HG03460 (cell line): ENCODE measurements at regions not wholly inside any gene's neighbourhood (a gene's known extent, or its start where the extent isn't known, plus 50 kb on each side); places are given as distances from the start of the nearest gene placed in this dataset.
"Not testable (repeated sequence)": the region's sequence is repeated elsewhere in the genome, so short reads cannot be mapped to it uniquely, and the experiment has no call there.

ENCODE experiments used
- ATAC-seq: cut with Tn5 transposase; IDR thresholded peaks from one replicate; pipeline ENCODE4 v1.9.1; 2021; ENCODE audit not compliant: unreplicated experiment

DNA sequence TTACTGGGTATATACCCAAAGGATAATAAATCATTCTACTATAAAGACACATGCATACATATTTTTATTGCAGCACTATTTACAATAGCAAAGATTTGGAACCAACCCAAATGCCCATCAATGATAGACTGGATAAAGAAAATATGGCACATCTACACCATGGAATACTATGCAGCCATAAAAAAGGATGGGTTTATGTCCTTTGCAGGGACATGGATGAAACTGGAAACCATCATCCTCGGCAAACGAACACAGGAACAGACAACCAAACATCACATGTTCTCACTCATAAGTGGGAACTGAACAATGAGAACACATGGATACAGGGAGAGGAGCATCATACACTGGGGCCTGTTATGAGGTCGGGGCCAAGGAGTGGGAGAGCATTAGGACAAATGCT, 665.0 kb upstream of the KCNMB2 start:
- ATAC-seq: not testable (repeated sequence)

DNA sequence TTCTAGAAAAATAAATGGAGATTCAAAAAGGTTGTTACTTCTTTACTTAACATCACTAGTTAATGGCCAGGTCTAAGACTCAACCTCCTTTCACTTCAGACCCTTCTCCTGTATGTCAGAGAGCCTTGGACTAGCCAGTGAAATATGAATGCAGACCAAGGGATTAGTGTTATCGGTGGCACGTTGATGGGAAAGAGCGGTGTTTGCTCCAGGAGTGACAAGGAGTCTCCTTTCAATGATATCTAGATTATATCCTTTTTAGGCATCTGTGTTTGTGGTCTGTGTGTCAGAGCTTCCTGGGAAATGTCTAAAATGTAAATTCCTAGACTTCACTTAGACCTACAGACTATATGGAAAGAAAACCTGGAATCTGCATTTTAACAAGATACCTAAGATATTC, 658.0 kb upstream of the KCNMB2 start:
- ATAC-seq: no peak

DNA sequence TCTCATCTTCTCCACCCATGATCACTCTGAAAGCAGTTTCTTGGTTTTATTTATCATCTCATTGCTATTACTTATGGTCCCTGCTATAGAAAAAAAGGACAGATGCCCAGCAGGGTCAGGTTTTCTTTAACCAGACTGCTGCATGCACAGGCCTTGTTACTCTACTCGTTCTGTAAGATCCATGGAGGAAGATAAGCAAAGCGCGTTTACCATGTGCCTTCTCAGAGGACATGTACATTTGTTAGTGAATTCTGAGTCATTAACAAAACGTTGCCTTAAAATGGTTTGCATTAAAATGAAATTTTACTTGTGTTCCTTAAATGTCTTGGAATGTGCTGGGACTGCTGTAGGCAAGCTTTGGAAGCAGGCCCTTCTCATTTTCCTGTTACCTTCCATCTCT, 657.3 kb upstream of the KCNMB2 start:
- no peak for ATAC-seq

DNA sequence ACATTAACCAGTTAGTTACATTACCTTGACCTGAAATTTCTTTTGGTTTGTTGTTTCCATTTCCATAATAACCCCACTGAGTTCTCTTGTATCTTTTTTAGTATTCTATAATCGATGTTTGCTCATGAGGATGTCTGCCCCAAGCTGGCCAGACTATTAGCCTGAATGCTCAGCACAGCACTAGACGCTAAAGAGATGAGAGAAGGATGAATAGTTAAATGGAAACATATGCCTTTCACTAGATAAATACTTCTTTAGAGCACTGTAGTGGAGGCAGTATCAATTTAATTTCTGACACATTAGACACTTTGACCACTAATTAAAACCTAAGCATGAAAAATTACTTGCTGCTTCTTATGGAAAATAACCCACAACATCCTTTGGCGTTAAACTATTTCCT, 654.9 kb upstream of the KCNMB2 start:
- ATAC-seq: no peak

DNA sequence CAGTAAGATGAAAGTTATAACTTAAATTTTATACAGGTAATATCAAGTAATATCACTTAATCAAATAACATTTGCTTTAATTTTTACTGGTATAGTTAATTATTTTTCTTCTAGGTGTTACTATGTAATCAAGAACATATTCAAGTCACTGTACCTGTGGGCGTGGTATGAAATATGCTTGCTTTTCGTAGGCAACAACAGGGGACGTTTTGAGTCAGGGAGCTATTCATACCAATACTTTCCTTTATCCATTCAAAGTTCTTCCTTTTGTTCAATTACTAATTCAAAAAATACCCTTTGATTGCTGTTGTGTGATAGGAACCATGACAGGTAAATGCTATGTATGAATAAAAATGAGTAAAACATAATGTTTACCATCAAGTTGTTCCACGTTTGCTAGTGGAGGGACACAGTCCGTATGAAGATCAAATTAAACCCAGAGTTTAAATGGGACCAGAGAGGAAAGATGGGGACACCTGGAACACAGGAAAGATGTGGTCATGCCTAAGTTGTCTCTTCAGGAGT, 654.0 kb upstream of the KCNMB2 start:
- ATAC-seq: no peak

DNA sequence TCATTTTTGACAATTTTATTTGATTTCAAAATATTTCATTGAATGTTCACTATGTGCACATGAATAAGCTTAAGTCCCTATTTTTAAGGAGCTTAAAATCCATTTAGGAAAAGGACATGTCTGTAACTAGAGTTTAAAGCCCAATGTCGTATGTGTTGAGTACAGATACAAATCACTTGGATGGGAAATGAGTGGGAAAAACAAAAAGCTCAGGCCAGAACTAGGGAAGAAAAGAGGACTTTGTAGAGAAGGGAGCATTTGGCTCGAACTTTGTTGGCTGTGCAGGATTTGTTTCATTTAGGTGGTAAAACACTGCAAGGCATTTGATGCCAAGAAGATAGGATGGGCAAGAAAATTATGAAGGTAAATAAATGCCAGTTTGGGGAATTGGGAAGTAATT, 653.1 kb upstream of the KCNMB2 start:
- no peak for ATAC-seq

DNA sequence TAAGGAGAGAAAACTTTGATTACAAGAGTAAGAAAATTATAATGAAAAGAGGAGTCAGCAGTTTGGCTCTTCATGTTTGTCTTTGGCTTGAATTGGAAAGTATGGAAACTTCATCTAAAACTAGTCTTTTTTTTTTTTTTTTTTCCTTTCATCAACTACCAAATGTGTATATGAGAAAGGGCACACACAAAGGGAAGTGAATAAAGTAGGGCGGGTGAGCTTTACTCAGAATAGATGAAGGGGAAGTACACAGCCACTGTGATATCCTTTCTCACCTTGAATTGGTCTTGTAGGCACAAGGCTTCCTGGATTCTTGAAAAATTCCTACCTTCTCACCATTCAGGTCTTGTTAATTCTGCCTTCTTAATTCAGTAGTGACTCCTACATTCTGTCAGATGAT, 652.3 kb upstream of the KCNMB2 start:
- no peak for ATAC-seq

DNA sequence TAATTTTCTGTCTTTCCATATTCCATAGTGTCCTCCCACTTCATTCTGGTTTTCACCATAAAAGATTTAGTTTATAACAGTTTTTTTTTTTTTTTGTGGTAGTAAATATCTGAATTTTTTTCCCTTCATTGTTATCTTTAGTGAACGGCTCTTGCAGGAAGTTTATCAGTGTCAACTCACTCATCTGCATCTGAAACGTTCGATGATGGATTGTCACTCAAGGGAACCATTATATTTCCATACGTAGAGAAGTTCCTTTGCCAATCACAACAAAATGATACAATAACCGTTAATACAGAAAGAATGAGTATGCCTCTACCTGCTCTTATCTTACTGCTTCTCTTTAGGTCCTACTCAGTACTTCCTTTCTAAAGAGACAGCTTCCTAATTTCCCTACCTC, 651.2 kb upstream of the KCNMB2 start:
- ATAC-seq: no peak

DNA sequence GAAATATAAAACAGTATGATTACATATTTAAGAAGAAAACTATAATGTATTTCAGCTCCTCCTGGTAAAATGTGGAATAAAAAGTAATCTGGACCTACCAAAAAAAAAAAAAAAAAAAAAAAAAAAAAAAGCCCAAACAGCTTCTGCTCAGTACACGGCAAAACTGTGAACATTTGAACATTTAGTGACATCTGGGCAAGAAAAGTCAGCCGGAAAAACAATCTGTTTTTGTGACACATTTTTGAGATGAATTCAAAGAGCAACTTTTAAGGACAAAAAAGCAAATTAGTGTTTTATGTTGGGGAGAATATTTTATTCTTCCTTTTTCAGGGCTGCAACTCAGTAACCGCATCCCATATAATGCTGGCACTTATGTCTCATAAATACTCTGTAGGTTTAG, 649.7 kb upstream of the KCNMB2 start:
- ATAC-seq: no peak

DNA sequence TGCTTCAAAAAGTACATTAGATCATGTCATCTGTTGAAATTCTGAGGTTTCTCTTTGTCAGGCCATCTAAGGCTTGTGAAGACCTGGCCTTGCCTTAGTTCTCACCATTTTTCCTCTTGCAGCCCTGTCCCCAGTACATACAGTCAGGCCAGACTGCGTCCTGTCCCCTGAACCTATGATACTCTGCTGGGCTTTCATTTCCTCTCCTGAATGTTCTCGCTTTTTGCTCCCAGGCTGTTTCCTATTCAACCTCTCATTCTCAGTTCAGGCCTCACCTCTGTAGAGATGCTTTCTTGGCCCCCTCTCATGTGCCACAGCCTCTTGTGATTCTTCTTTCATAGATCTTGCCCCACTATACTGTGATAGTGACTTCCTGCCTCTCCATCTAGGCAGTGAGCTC, 648.8 kb upstream of the KCNMB2 start:
- no peak for ATAC-seq

DNA sequence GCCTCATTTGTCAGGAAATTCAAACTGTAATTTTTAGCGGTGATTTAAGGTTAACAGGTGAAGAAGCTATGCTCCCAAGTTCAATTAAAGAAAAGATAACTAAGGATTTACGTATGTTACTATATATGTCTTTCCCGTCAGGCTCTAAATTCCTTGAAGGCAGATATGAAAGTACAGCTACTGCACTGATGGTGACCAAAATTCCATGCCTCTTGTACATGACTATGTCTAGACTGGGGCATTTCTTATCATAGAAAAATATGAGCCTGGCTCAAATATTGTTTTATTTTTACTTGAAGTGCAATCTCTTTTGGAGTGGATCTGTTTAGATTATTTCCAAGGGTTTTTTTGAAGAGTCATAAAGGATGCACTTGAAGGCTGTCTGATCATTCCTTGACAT, 647.1 kb upstream of the KCNMB2 start:
- ATAC-seq: no peak

DNA sequence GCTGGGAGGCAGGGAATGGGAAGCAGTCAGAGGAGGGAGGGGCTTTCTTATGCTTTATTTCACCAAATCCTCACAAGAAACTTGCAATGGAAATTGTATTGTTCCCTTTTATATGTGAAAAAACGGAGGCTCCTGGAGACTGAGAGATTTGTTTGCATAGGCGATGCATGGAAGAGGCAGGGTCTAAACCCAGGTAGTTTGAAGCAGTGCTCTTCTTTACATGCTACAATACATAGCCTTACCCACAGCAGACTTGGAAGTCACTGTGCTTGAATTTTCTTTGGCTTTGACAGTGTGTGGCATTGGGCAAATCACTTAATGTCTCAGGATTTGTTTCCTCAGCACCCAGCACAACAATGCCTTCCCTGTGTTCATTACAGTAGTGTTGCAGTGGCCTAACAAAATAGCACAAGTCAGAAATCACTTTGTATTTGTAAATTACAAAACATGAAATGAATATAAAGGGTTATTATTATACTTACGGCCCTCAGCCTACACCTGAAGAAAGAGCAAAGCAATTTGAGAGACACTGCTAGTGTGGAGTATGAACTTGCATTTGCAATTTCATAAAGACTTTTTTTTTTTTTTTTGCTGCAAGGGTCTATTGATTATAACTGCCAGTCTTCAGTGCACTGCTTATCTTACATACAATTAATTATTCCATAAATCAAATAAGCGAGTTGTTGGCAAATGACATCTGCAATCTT, 646.4 kb upstream of the KCNMB2 start:
- no peak for ATAC-seq

DNA sequence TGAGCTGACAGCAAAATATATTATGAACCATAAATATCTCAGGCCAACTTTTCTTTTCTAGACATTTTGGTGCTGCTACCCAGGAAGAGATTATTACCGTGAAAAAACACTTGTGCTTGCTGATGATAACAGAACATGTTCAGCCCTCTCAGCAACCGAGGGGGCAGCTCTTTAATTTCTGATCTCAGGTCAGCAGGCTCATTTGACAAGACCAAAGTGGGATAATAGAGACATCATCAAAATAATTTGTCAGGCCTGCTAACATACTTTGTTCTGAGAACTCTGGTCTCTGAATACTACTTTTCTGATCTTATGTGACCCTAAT, 645.9 kb upstream of the KCNMB2 start:
- ATAC-seq: no peak

DNA sequence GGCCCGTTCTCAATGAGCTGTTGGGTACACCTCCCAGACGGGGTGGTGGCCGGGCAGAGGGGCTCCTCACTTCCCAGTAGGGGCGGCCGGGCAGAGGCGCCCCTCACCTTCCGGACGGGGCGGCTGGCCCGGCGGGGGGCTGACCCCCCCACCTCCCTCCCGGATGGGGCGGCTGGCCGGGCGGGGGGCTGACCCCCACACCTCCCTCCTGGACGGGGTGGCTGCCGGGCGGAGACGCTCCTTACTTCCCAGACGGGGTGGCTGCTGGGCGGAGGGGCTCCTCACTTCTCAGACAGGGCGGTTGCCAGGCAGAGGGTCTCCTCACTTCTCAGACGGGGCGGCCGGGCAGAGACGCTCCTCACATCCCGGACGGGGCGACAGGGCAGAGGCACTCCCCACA, 644.7 kb upstream of the KCNMB2 start:
- ATAC-seq: not testable (repeated sequence)

DNA sequence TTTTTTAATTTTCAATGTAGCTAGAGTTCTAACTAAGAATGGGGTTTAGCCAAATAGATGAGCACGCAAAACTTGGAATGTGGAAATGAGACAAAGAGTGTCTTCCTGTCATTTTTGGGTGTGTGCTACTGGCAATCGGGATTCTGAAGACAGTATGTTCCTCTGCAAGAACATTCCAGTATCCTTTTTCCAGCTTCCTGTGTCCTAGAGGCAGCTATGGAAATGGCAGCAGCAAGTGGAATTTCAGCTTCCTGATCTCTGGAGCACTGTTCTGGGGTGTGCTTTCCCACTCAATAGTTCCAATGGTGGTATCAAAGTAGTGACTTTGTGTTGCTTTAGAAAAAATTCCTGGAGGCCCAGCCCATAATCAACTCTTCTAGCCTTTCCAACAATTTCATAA, 642.9 kb upstream of the KCNMB2 start:
- no peak for ATAC-seq

DNA sequence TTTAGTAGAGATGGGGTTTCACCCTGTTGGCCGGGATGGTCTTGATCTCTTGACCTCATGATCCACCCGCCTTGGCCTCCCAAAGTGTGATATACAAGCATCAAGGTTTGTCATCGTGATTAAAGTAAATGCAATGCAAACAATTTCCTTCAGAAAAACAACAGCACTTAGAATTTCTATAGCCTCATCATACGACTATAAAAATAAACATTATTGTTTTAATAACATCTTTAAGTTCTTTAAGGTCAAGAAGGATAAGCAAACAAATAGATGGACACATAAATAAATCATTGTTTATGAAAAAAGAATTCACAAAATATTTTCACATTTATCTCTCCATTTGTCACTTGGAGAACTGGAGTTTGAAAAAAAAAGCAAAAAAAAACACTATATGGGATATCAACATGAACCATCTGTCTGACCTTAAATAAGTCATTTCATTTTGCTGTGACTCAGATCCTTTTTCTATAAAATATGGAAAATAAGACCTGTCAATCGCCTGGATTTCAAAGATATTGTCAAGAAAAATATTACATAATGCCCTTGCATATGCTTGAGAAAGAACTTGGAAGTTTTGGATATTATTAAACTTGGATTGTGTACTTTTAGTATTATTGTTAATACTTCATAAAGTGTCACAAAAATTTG, 642.0 kb upstream of the KCNMB2 start:
- ATAC-seq: no peak

DNA sequence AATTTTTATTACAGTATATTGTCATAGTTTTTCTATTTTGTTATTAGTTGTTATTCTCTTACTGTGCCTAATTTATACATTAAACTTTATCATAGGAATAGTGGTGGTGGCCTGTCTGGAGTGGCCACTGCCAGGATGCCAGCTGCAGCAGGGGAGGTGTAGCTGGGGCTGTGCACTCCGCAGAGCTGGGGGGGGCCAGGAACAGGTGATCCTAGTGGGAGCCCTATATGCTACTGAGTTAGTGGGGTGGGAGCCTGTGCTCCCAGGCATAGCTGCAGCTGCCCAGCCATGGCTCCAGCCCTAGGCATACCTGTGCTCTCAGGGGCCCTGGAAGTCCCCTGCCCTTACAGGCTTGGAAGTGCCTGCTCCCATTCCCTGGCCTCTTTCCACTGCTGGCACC, 638.1 kb upstream of the KCNMB2 start:
- no peak for ATAC-seq

DNA sequence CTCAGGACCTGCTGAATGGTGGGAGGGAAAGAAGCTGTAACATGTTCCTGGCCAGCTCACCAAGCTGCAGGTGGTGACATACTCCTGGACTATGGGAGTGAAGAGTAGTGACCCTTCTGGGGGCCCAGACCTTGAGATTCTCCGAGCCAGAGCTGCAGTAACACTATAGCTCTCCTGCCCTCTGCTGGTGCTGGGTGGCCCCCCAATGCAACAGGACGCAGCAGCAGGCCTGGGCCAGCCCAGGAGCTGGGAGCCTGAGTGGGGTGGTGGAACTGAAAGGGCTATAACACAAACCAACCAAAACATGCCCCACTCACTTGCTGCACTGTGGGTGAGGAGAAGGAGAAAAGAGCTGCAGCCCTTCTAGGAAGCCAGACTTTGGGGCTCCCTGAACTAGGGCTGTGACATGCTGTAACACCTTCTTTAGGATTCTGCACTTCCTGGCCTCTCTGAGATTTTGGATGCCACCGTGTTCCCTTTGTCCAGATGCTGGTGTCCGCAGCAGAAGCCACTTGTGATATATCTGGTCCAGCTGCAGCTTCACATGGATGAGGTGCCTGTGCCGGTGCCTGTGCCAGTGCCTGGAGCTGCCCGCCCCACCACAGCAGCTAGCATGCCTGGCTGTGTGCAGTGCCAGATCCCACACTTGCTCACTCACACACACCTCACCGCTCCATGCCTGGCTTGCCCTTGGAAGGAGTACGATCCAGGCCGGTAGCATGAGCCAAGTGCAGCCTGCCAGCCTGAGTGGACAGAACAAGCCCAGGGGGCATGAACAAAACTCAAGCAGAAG, 636.8 kb upstream of the KCNMB2 start:
- no peak for ATAC-seq

DNA sequence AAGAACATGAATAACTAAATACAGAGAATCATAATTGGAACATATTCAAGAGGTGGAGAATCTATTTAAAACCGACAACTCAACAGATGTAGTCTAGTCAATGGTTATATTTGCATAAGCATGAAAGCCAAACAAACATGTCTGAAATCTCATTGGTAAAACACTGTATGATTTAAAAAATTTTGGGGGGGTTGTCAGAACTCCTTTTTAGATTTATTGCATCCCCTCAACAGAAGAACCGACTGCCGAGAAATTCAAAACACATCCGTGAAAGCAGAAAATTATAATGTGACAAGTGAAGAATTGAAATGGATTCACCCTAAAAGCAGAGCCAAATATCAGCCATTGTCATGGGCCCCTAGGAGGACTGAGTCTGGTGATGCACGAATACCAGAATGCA, 633.4 kb upstream of the KCNMB2 start:
- no peak for ATAC-seq

DNA sequence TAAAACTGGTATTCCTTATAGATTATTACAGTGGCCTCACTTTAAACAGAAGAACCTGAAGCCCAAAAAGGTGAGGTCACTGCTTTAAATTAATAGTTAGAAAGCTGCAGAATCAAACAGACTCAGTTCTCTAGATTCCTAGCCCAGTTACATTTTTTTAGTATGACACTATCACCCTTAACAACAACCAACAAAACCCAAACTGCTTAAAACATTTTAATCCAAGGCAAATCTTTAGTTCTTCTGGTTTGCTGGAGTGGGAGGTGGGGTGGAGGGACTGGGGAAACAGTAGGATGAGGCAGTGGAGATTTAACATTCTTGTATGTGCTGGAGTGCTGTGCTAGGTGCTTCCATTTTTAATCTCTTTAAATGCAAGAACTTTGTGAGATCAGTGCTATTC, 631.6 kb upstream of the KCNMB2 start:
- no peak for ATAC-seq

DNA sequence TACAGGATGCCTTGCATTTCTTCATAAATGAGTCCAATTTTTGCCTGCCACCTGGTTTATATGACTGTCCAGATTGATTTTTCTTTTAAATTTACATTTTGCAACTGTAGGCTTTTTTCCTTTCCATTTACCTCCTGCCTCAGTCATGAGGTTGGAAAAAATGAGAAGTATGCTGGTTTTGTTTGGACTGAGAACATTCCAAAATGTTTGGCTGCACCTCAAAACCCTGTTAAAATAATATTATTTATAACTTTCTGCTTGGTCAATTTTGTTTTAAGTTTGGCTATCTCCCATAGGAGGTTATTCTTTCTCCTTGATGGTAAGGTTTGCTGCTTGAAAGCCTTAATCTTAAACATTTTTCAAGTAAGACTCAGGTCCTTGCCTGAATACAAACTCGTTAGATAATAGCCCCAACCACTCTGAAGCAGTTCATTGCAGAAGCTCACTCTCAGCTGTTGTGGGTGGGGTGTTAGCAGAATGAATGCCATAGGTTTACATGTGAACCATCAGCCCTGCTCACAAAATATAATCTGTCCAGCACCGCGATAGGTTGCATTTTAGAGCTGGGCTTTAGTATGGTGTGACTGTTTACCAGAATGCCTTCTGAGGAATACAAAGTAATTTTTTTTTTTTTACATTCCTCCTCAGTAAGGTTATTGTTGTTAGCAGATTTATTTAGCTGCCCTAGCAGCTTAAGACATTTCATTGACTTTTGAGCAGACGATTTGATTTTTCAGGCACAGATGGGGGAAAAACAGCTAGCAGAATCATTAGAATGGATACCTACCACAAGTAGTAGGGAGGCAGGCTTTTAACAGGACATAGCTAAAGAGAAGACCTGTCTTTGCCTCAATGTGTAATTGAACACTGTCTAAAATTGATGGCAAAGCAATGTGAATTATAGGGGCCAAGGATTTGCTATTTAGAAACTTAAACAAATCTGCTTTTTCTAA, 630.8 kb upstream of the KCNMB2 start:
- ATAC-seq: no peak
